GM21423 (cell line): ENCODE measurements at regions not wholly inside any gene's neighbourhood (a gene's known extent, or its start where the extent isn't known, plus 50 kb on each side); places are given as distances from the start of the nearest gene placed in this dataset.
A peak's percentile ranks its signal among the peaks of the same experiment; 100 is the strongest.

Experiments used
- ATAC-seq: cut with Tn5 transposase; IDR thresholded peaks from one replicate; pipeline ENCODE4 v1.9.1; 2021; ENCODE audit warnings: mild to moderate bottlenecking, moderate library complexity; ENCODE audit not compliant: unreplicated experiment

GRCh38 chr6:128827675-128828464, 55.1 kb upstream of the LAMA2 start:
- no peak for ATAC-seq

- no peak for ATAC-seq
Observed at GRCh38 chr6:128826606-128827005, 56.3 kb upstream of the LAMA2 start.

GRCh38 chr6:128822271-128822670, 60.7 kb upstream of the LAMA2 start:
- no peak for ATAC-seq

GRCh38 chr6:128821116-128821515, 61.8 kb upstream of the LAMA2 start:
- no peak for ATAC-seq

- no peak for ATAC-seq
Observed at GRCh38 chr6:128808856-128809255, 74.1 kb upstream of the LAMA2 start.

- no peak for ATAC-seq
Observed at GRCh38 chr6:128807577-128807976, 75.4 kb upstream of the LAMA2 start.

- no peak for ATAC-seq
Observed at GRCh38 chr6:128806261-128806660, 76.7 kb upstream of the LAMA2 start.

- ATAC-seq: no peak
Observed at GRCh38 chr6:128803911-128804310, 79.0 kb upstream of the LAMA2 start.

GRCh38 chr6:128801621-128802020, 81.3 kb upstream of the LAMA2 start:
- no peak for ATAC-seq

- no peak for ATAC-seq
Observed at GRCh38 chr6:128784266-128784665, 98.7 kb upstream of the LAMA2 start.

GRCh38 chr6:128768187-128768586, 114.8 kb upstream of the LAMA2 start:
- ATAC-seq: no peak

- no peak for ATAC-seq
Observed at GRCh38 chr6:128767705-128768104, 115.2 kb upstream of the LAMA2 start.

GRCh38 chr6:128767150-128767549, 115.8 kb upstream of the LAMA2 start:
- ATAC-seq: no peak

- ATAC-seq: no peak
Observed at GRCh38 chr6:128763599-128764300, 119.2 kb upstream of the LAMA2 start.

GRCh38 chr6:128759901-128760300, 123.0 kb upstream of the LAMA2 start:
- no peak for ATAC-seq

- no peak for ATAC-seq
Observed at GRCh38 chr6:128759447-128759846, 123.5 kb upstream of the LAMA2 start.

GRCh38 chr6:128757961-128758360, 125.0 kb upstream of the LAMA2 start:
- no peak for ATAC-seq

- ATAC-seq: peak; percentile 97
Observed at GRCh38 chr6:128754658-128755256, 128.2 kb upstream of the LAMA2 start.

- ATAC-seq: no peak
Observed at GRCh38 chr6:128743974-128744765, 138.8 kb upstream of the LAMA2 start.

GRCh38 chr6:128742900-128743299, 140.0 kb upstream of the LAMA2 start:
- ATAC-seq: no peak

- no peak for ATAC-seq
Observed at GRCh38 chr6:128740951-128741350, 142.0 kb upstream of the LAMA2 start.
